Lower leg skin (tissue), 3 donors: ENCODE measurements at regions not wholly inside any gene's neighbourhood (a gene's known extent, or its start where the extent isn't known, plus 50 kb on each side); places are given as distances from the start of the nearest gene placed in this dataset.
"Not testable (repeated sequence)": the region's sequence is repeated elsewhere in the genome, so short reads cannot be mapped to it uniquely, and the experiment has no call there.

ENCODE experiments used
- POLR2A ChIP-seq, 2 donors: fragments of 450-650 bp; IDR thresholded peaks; one replicate each; pipeline ENCODE4 v1.6.1; 2016 to 2017; ENCODE audit warnings: antibody characterized with exemption in 2 of 2, mild to moderate bottlenecking in 1 of 2, moderate library complexity in 1 of 2
- TF ChIP-seq, protein P1 (sequence below), 3 donors: fragments of 450-650 bp; IDR thresholded peaks; one replicate each; pipeline ENCODE4 v1.5.1; 2016; ENCODE audit warnings: antibody characterized with exemption in 3 of 3, mild to moderate bottlenecking in 3 of 3, moderate library complexity in 2 of 3

DNA sequence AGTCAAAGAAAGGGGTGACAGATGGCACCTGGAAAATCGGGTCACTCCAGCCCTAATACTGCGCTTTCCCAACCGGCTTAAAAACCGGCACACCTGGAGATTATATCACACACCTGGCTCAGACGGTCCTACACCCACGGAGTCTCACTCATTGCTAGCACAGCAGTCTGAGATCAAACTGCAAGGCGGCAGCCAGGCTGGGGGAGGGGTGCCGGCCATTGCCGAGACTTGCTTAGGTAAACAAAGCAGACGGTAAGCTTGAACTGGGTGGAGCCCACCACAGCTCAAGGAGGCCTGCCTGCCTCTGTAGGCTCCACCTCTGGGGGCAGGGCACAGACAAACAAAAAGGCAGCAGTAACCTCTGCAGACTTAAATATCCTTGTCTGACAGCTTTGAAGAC, 456.5 kb upstream of the SMARCA2 start:
- TF ChIP-seq, protein P1, sequence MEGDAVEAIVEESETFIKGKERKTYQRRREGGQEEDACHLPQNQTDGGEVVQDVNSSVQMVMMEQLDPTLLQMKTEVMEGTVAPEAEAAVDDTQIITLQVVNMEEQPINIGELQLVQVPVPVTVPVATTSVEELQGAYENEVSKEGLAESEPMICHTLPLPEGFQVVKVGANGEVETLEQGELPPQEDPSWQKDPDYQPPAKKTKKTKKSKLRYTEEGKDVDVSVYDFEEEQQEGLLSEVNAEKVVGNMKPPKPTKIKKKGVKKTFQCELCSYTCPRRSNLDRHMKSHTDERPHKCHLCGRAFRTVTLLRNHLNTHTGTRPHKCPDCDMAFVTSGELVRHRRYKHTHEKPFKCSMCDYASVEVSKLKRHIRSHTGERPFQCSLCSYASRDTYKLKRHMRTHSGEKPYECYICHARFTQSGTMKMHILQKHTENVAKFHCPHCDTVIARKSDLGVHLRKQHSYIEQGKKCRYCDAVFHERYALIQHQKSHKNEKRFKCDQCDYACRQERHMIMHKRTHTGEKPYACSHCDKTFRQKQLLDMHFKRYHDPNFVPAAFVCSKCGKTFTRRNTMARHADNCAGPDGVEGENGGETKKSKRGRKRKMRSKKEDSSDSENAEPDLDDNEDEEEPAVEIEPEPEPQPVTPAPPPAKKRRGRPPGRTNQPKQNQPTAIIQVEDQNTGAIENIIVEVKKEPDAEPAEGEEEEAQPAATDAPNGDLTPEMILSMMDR (IDR thresholded peaks at IDR 0.05): not testable (repeated sequence)
- not testable (repeated sequence) for TF ChIP-seq POLR2A (IDR thresholded peaks at IDR 0.05)
